HepG2 (cell line): ENCODE measurements at regions not wholly inside any gene's neighbourhood (a gene's known extent, or its start where the extent isn't known, plus 50 kb on each side); places are given as distances from the start of the nearest gene placed in this dataset.

Experiments
- ATAC-seq: fragments of 200-7000 bp; cut with Tn5 transposase; 3 replicates; pipeline ENCODE4 v1.9.1; 2020; ENCODE audit warnings: mild to moderate bottlenecking, moderate library complexity
- BruUV-seq: library from RNA; stranded (reverse); fragments of 400-500 nt; replicated peaks from 2 replicates; lab custom pipeline; 2021; lab: Mats Ljungman, UMichigan
- CTCF ChIA-PET: fragments of 300-600 bp; formaldehyde crosslinking; extraction: SDS; loops from one replicate; lab custom pipeline; 2021; ENCODE audit warnings: low total read pairs, inconsistent platforms, low intra/inter-chr PET ratio; lab: Yijun Ruan, JAX
- POLR2A ChIA-PET: fragments of 350-600 bp; sonication (Branson Sonifier 250); formaldehyde crosslinking; loops from one replicate; lab custom pipeline; 2020; ENCODE audit warnings: antibody characterized with exemption, inconsistent platforms; lab: Yijun Ruan, JAX
- DNase-seq: peaks from one replicate; pipeline ENCODE4 v3.0.0-alpha.2; 2015; ENCODE audit warnings: low spot score
- FAIRE-seq: peaks from 3 replicates; lab custom pipeline; 2011; peaks lifted over from hg19 to GRCh38; lab: Jason Lieb, UNC
- H2AFZ ChIP-seq: one replicate; pipeline ENCODE4 v1.6.1; 2011; ENCODE audit warnings: low read length, inconsistent platforms
- H3K27ac ChIP-seq: fragments of 300-600 bp; 3 replicates; pipeline ENCODE4 v1.8.0; 2011; ENCODE audit warnings: mixed run types, mild to moderate bottlenecking, mixed read lengths, low read length, inconsistent platforms; ENCODE audit not compliant: insufficient read depth; ENCODE audit errors: extremely low read length
- H3K27me3 ChIP-seq, 2 experiments: fragments of 200-600 bp in 1 of 2; 2 replicates in 1 of 2; 3 replicates in 1 of 2; pipeline versions ENCODE4 v1.6.0 to v1.8.0; 2011; ENCODE audit warnings: low read length in 2 of 2, mild to moderate bottlenecking in 2 of 2, moderate library complexity in 2 of 2, inconsistent platforms in 1 of 2; ENCODE audit not compliant: insufficient read depth in 2 of 2, control insufficient read depth in 1 of 2
- H3K36me3 ChIP-seq, 2 experiments: fragments of 200-600 bp in 1 of 2; replicated peaks in 1 of 2; 2 replicates in 1 of 2; 3 replicates in 1 of 2; pipeline versions ENCODE4 v1.5.1 to v1.8.0; 2011; ENCODE audit warnings: low read length in 2 of 2, inconsistent platforms in 1 of 2; ENCODE audit not compliant: insufficient read depth in 2 of 2, control insufficient read depth in 1 of 2
- H3K4me1 ChIP-seq: 2 replicates; pipeline ENCODE4 v1.5.1; 2012; ENCODE audit warnings: low read length, inconsistent platforms; ENCODE audit not compliant: insufficient read depth
- H3K4me2 ChIP-seq: 2 replicates; pipeline ENCODE4 v1.6.0; 2011; ENCODE audit warnings: low read depth, low read length, inconsistent platforms
- H3K4me3 ChIP-seq, 3 experiments: fragments of 200-600 bp in 1 of 3; sonication (generic), shearing (Covaris generic) in 1 of 3; replicated peaks in 1 of 3; 2 replicates each; pipeline ENCODE4 v1.5.1; 2011 to 2016; ENCODE audit warnings: low read length in 3 of 3, inconsistent platforms in 2 of 3, low read depth in 2 of 3, mild to moderate bottlenecking in 2 of 3, control low read depth in 1 of 3, mixed read lengths in 1 of 3; ENCODE audit not compliant: insufficient read depth in 1 of 3
- H3K79me2 ChIP-seq: one replicate; pipeline ENCODE4 v1.6.1; 2011; ENCODE audit warnings: low read length, inconsistent platforms; ENCODE audit not compliant: insufficient read depth
- H3K9ac ChIP-seq: 2 replicates; pipeline ENCODE4 v1.6.0; 2011; ENCODE audit warnings: mild to moderate bottlenecking, low read depth, low read length, inconsistent platforms; ENCODE audit not compliant: insufficient read depth
- H3K9me3 ChIP-seq: 2 replicates; pipeline ENCODE4 v1.5.1; 2012; ENCODE audit warnings: mild to moderate bottlenecking, low read length
- H4K20me1 ChIP-seq: 2 replicates; pipeline ENCODE4 v1.6.0; 2011; ENCODE audit warnings: inconsistent platforms, mild to moderate bottlenecking, low read length, moderate library complexity; ENCODE audit not compliant: insufficient read depth
- AFF4 ChIP-seq: sonication (generic); formaldehyde crosslinking; IDR thresholded peaks from 2 replicates; pipeline ENCODE4 v1.4.0; 2020; ENCODE audit warnings: missing genetic modification reagents
- HOXA5 ChIP-seq: sonication (generic); formaldehyde crosslinking; IDR thresholded peaks from 2 replicates; pipeline ENCODE4 v1.4.0; 2020; ENCODE audit warnings: missing genetic modification reagents
- NFE2L1 ChIP-seq: sonication (generic); formaldehyde crosslinking; IDR thresholded peaks from 2 replicates; pipeline ENCODE4 v1.4.0; 2020; ENCODE audit warnings: missing genetic modification reagents, mild to moderate bottlenecking, borderline replicate concordance
- THRA ChIP-seq: sonication (generic); formaldehyde crosslinking; IDR thresholded peaks from 2 replicates; pipeline ENCODE4 v1.4.0; 2020; ENCODE audit warnings: missing genetic modification reagents, borderline replicate concordance
- TP53 ChIP-seq: sonication (generic); formaldehyde crosslinking; conservative IDR thresholded peaks from 2 replicates; pipeline ENCODE4 v1.4.0; 2020; ENCODE audit warnings: missing genetic modification reagents
- ZBTB49 ChIP-seq: sonication (generic); formaldehyde crosslinking; IDR thresholded peaks from 2 replicates; pipeline ENCODE4 v1.4.0; 2020; ENCODE audit warnings: missing genetic modification reagents, borderline replicate concordance
- ZNF264 ChIP-seq: sonication (generic); formaldehyde crosslinking; IDR thresholded peaks from 2 replicates; pipeline ENCODE4 v1.4.0; 2020; ENCODE audit warnings: missing genetic modification reagents
- ZNF337 ChIP-seq: sonication (generic); formaldehyde crosslinking; IDR thresholded peaks from 2 replicates; pipeline ENCODE4 v1.5.1; 2020; ENCODE audit warnings: missing genetic modification reagents, low read depth, mild to moderate bottlenecking, borderline replicate concordance
- ZNF549 ChIP-seq: sonication (generic); formaldehyde crosslinking; IDR thresholded peaks from 2 replicates; pipeline ENCODE4 v1.5.0; 2020; ENCODE audit warnings: missing genetic modification reagents
- ZNF589 ChIP-seq: sonication (generic); formaldehyde crosslinking; conservative IDR thresholded peaks from 2 replicates; pipeline ENCODE4 v1.8.0; 2022; ENCODE audit warnings: mild to moderate bottlenecking, moderate library complexity, missing genetic modification reagents
- ZNF644 ChIP-seq: IDR thresholded peaks from 2 replicates; pipeline ENCODE4 v1.6.1; 2016; ENCODE audit warnings: low read depth
- ZNF777 ChIP-seq: sonication (generic); formaldehyde crosslinking; IDR thresholded peaks from 2 replicates; pipeline ENCODE4 v1.4.0; 2020; ENCODE audit warnings: missing genetic modification reagents
- WGBS: methylation state at CpG from one replicate; pipeline ENCODE4 v1.1.6; 2017; ENCODE audit warnings: low lambda C conversion rate; 5-methylcytosine and 5-hydroxymethylcytosine counted together
- in situ Hi-C: cut with HindIII; loops from 2 replicates; pipeline ENCODE4 v1.10.0; 2017; ENCODE audit warnings: low pct_unique_long_range_greater_than_20kb; ENCODE audit not compliant: extremely low pct_ligation_motif_present
- intact Hi-C: fragments of 100-400 bp; cut with micrococcal nuclease; formaldehyde crosslinking; loops from one replicate; pipeline ENCODE4 v1.10.0; 2022; ENCODE audit not compliant: unreplicated experiment

- Histone ChIP-seq H4K20me1 (no peaks in the 10 kb centered on the region), H3K36me3 (no peaks in the 10 kb centered on the region), H2AFZ (no peak overlapping the region), H3K79me2 (no peaks in the 10 kb centered on the region), H3K27me3 (no peaks in the 10 kb centered on the region), H3K4me3 (no peak overlapping the region), H3K9me3 (no peaks in the 10 kb centered on the region), H3K4me1 (no peaks in the 10 kb centered on the region), H3K4me2 (no peak overlapping the region), H3K27ac (no peak overlapping the region), H3K9ac (no peak overlapping the region)
- FAIRE-seq (no peak), ATAC-seq (no peak), DNase-seq (no peak)
- intact Hi-C loops (no loop called here), in situ Hi-C loops (no loop called here)
- no peak for TF ChIP-seq ZNF337 (CRISPR knock-in tag)
- TF ChIP-seq ZNF549 (CRISPR knock-in tag) = no peak
- TF ChIP-seq ZNF777 (CRISPR knock-in tag) = no peak
- TF ChIP-seq AFF4 (CRISPR knock-in tag) = no peak
- TF ChIP-seq THRA (CRISPR knock-in tag) = no peak
- TF ChIP-seq TP53 (CRISPR knock-in tag) = no peak
- TF ChIP-seq NFE2L1 (CRISPR knock-in tag) = no peak
- no peak for TF ChIP-seq HOXA5 (CRISPR knock-in tag)
- no peak for TF ChIP-seq ZNF589 (CRISPR knock-in tag)
- TF ChIP-seq ZNF644 (CRISPR knock-in tag) = no peak
- no peak for TF ChIP-seq ZBTB49
- no peak for TF ChIP-seq ZNF264 (CRISPR knock-in tag)
- 6% methylated on average over 5 of the region's 5 CpGs for WGBS
- no TSS peak for BruUV-seq
- ChIA-PET POLR2A (no interaction called here), CTCF (no interaction called here)
Observed at GRCh38 chr11:97934572-97935208, 1086.1 kb upstream of the CNTN5 start.
